IMR-90 (cell line): ENCODE measurements at regions not wholly inside any gene's neighbourhood (a gene's known extent, or its start where the extent isn't known, plus 50 kb on each side); places are given as distances from the start of the nearest gene placed in this dataset.

Experiments used
- CHD1 ChIP-seq: IDR thresholded peaks from 2 replicates; pipeline ENCODE4 v1.6.1; 2012; ENCODE audit warnings: low read depth, low read length, improper control_type of control experiment
- MAFK ChIP-seq: IDR thresholded peaks from 2 replicates; pipeline ENCODE4 v1.6.1; 2012; ENCODE audit warnings: low read depth, low read length, improper control_type of control experiment
- MXI1 ChIP-seq: IDR thresholded peaks from 2 replicates; pipeline ENCODE4 v1.6.1; 2012; ENCODE audit warnings: low read depth, mild to moderate bottlenecking, low read length, moderate library complexity, borderline replicate concordance

GRCh38 chr1:58908561-58909560, 125.0 kb upstream of the JUN start (continued):
- TF ChIP-seq MXI1 (no peak), MAFK (no peak; the same call in 1 of the 2 replicates), CHD1 (no peak)
